GM18867 (cell line): ENCODE measurements at regions not wholly inside any gene's neighbourhood (a gene's known extent, or its start where the extent isn't known, plus 50 kb on each side); places are given as distances from the start of the nearest gene placed in this dataset.

Experiments used
- ATAC-seq: cut with Tn5 transposase; IDR thresholded peaks from one replicate; pipeline ENCODE4 v1.9.1; 2021; ENCODE audit warnings: mild to moderate bottlenecking, moderate library complexity; ENCODE audit not compliant: unreplicated experiment

DNA sequence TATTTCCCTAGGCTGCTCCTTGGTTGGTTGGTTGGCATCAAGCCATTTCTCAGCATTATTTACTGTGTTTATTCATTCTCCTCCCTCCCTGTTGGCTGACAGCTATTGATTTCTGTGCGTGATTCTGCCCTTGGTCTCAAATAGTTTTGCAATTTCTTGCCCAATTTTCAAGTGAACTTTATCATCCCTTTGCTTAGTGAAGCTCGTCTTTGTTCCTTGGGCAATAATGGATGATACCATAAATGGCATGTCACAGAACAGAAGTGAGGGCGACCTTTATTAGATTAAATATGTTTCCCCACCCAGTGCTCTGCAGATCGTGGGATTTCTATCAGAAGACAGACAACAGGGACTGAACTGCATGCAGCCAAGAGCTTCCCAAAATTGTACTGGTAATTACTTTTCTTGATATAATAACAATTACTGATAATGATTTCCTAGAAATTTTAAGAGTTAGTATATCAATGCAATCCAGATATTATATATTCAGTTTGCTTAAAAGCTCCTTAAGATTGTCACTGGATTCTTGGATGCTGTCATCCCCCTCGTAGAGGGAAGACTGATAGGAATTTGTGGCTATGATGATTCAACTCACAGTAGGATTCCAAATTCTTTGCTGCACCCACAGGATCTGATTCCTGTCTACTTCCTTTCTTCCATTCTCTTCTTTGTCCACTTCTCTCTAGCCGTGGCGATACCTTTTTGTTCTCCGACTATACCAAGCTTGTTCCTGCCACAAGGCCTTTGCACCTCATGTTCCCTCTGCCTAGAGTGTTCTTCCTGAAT, 122.1 kb upstream of the KAZN start:
- no peak for ATAC-seq

DNA sequence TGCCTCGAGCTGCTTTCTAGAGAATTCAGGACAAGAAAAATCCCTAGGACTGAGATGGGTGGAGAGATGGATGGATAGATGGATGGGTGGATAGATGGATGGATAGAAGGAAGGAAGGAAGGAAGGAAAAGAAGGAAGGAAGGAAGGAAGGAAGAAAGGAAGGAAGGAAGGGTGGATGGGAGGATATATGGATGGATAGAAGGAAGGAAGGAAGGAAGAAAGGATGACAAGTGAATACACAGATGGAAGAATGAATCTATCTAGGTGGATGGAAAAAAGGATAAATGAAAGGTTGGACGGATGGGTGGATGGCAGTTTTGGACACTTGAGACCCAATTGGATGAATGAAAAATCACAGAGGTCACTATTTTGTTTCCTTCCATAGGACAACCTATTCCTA, 120.4 kb upstream of the KAZN start:
- ATAC-seq, result no peak

DNA sequence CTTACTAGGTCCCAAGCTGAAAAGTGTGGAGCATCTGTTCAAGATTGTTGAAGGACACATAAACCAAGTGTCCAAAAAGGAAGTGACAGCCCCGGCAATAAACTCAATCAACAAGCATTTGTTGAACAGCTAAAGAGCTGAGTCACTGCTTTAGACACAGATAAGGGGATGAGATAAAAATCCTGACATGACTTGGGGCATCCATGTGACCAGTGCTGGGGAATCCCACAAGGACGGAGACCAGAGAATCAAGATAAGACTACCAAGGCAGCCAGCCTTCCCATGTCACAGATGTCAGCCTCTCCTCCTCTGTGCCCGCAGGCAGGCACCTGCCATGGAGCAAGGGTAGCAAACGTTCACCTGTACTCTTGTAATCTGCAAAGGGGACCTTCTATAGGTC, 118.6 kb upstream of the KAZN start:
- ATAC-seq, result no peak

DNA sequence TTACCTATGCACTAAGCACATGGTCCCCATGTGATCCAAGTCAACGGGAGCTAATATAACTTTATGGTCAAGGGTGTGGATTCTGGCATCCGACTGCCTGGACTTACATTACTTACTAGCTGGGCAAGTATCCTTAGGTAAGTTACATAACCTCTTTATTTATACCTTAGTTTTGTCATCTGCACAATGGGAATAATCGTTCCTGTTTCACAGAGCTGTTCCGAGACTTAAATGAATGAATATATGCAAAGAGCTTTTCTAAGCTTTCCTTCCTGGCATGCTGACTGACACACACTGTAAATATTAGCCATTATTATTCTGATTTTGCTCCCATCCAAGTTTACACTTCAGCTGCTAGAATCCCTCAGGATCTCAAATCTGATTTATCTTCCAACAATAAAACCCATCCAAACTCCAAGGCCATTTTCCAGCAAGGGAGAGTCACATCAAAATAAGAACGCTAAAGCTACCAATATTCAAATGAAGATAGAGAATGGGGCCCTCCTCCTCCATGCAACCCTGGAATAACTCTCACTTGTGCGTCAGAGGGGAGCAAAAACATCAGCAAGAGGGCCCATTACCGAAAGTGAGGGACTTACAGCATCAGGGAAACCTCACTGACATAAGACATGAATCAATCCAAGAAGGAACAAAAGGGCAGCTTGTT, 115.6 kb upstream of the KAZN start:
- ATAC-seq, result no peak

DNA sequence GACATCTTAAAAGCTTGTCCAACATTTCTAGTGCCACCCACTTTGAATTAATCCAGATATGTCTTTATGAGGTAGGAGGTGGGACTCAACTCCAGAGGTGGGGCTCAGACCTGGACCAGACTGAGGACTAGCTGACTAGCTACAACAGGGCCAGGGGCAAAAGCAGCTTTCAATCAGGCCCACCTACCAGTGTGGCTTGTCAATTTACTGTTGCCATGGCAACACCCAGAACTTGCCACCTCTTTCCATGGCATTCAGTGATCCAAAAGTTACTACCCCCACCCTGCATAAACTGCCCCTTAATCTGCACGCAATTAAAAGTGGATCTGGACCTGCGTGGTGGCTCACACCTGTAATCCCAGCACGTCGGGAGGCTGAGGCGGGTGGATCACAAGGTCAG, 113.2 kb upstream of the KAZN start:
- ATAC-seq, result no peak

DNA sequence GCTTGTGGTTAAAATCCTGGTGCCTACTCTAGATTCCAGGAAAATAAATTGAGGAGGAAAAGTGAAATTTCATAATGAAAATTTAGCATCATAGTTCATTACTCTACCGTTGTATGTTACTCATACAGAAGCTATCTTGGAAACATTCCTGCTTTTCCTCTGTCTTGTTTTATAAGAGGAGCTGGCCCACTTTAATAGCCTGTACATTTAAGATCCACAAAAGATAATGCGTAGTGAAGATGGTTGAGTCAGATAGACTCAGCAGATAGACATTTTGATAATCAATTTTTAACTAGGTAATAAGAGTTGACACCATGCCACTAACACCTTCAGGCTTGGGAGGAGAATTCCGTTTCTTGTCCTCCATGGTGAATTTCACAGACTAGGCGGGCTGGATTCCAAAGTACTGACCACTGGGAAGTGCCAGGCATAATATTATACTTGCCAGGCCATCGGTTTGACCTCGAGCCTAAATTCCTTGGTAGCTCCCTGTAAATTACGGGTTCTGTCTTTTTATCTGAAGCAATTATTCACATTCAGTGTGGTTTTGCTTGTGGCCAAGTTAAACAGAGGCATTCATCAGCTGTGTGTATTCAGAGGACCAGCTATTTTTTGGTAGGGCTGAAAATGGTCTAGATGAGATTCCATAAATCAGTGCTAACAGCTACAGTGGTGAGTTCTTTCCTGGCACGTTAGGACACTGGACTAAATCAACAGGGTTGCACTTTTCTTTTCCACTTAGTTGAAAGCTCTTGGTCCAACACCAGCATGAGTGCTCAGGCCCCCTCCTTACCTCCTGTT, 111.9 kb upstream of the KAZN start:
- ATAC-seq, result no peak

DNA sequence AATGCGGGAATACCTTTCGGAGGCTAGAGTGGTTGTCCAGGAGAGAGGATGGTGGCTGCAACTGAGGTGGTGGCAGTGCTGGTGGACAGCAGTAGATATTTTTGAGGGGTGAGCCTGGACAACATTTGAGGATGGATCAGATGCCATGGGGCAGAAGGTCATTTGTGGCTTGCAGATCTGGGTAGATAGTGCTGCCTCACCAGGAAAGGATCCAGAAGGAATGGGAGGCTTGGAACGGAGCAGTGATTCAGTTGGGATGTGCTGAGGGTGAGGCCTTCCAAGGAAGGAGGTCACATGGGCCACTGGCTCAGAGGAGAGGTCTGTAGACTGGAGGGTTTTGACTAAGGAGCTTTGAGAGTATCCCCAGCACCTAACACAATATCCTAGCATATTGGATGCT, 110.8 kb upstream of the KAZN start:
- ATAC-seq, result no peak

DNA sequence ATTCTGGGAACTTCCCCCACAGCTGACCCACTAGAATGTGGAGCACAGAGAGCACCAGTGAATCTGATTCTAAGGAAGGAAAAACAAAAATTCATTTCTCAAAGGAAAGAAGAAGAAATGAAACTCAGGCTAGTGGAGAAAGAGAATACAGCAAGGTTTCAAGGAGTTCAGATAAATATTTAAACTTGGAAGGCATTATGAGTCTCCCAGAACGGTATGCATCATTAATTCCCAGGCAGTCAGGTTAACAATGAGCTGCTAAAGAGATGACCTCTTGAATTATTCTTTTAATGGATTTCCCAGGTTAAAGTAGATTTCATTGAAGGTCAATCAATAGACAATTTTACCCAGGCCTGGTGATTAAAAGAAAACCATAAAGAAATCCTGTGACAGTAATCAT, 103.6 kb upstream of the KAZN start:
- ATAC-seq, result no peak

DNA sequence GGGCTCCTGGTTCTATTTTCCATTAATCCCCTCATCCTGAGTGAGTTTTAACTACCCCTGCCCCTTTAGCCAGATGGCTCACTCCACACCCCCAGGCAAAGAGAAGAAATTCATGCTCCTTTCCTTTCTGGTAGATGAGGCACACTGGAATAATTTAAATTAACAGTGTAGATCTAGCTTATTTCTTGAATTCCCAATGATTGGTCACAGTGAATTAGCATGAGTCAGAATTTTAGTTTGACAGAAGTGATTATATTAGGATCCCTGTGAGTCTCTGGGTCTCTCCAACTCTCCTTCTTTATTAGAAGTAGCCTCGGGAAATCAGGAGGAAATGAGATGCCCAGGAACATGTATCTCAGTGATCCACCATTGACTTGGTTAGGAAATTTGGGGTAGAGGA, 103.1 kb upstream of the KAZN start:
- no peak for ATAC-seq

DNA sequence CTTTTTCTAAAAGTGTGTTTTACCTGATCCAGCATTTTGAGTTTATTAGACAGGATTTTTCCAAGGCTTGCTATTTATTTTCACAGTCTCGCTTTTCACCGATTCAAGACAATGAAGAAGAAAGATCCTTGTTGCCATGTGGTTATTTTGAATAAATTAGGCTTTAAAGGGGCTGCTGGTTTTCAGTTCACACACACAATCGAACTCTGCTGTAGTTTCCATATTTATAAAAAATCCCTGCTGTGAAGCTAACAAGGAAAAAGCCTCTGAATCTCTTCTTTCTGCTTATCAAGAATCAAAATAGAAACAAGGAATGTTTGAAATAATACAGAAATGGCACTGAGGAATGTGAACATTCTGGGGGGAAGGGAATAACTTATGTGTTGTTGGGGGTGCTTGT, 102.5 kb upstream of the KAZN start:
- ATAC-seq, result no peak

DNA sequence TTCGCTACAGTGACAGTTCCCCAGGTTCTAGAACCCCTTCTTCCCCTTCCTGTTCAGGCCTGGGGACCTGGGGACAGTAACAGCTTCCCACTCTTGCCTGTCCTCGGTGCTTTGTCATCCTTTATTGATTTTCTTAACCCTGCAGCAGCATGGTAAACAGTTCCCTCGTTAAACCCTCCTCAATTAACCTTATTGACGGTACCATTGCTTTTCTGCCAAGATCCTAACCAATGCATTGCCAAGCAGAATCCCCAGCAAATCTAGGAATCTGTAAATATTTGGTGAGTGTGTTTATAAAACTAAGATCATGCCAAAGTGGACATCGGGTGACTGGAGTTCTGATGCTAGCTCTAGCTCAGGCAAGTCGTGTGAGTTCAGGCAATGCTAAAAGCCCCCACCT, 99.6 kb upstream of the KAZN start:
- ATAC-seq, result no peak

DNA sequence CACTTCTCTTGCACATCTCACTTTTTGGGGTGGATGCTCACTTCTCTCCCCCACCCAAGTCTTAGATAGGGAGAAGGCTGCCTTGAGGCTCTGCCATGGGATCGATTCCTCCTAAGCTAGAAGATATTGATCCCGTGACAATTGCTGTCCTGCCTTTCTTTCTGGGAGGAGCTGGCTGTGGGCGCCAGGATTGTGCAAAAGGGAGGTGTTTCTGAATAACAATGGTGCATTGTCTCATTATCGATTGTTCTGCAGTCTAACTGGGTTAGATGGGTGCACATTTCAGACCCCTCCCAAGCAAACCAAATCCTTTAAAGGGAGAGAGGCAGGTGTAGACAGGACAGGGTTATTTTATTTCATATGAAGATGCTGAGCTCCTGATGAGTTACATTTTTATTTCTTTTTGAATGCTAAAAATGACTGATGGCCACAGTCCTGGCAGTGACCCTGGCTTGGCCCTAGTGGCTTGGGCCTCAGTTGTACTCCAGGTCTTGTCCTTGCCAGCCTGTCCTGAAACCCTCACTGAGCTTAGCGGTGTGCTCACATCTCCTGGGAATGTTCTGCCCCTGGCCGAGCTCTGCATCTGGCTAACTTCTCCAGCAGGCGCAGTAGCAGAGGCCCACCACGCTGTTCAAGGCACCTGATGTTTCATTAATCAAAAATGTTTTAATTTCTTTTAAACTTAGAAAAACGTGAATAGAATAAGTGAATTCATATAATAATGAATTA, 99.0 kb upstream of the KAZN start:
- no peak for ATAC-seq

DNA sequence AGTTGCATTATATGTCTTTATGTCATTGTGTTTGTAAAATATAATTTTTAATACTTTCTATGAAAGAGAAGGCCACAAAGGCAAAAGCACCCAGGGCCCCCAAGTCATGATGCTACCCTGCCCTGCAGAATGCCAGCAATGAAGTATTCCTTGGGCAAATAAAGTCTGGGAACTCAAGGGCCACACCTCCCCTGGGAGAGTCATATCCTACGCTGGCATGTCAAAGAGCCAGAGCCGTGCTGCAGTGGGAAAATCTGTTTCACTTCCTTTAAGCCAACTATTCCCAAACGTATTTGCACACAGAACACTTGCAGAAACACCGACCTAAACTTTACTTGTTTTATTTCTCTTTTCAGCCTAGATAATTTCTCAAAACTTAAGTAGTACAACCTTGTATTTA, 98.4 kb upstream of the KAZN start:
- ATAC-seq, result no peak

DNA sequence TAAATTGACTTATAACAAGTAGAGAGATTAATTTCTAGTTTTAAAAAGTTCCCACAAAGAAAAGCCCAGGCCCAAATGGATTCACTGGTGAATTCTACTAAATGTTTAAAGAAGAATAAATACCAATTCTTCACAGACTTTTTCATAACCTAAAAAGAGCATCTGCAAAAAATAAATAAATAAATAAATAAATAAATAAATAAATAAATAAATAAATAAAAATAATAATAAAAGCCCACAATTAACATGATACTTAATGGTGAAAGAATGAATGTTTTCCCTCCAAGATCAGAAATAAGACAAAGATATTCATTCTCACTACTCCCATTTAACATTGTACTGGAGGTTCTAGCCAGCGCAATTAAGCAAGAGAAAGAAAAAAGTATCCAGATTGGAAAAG, 97.6 kb upstream of the KAZN start:
- ATAC-seq, result no peak

DNA sequence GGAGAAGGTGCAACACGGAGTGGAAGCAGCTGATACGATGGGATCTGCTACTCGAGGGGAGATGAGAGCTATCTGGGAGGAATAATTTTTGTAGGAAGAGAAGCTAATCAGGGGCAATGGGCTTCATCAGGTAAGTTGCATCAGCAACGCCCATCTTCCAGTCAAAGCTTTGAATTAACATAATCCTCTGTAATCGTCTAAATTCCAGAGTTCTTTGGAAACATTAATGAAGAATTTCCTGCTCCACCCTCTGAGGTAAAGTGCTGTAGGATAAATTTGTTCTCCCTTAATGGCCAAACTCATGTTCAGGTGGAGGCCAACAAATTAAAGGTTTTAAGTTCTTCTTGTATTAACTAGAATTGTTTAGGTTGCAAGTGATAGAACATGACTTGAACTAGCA, 94.0 kb upstream of the KAZN start:
- no peak for ATAC-seq

DNA sequence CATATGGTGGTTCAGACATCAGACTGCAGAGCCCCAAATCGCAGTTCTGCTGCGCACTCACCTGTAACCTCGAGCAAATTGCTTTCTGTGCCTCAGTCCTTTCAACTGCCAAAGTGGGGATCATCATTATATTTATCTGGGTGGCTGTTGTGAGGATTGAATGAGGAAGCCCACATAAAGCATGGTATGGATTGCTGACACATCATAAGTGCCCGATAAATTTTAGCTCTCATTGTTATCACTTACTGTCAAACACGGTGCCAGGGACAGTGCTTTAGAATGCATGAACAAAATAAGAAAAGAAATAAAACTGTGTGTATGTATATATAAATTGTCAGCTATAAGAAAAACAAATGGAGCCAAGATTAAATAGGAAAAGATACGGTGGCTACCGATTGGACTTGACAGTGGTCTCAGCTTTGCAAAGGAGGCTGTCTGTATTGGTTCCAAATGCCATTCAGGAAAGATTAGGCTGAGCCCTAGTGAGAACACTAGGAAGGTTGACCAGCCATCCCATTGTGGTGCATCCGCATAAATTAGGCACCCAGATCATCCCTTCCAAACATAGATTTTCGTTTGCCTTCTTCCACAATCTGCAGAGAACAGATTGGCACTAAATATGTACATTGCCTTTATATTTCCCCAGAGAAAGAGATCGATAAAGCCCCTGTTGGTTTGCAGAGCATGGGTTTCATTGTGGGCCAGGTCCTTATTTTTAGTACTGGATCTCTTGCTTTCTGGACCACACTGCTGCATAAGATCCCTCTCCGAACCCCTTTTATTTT, 91.8 kb upstream of the KAZN start:
- ATAC-seq, result no peak

DNA sequence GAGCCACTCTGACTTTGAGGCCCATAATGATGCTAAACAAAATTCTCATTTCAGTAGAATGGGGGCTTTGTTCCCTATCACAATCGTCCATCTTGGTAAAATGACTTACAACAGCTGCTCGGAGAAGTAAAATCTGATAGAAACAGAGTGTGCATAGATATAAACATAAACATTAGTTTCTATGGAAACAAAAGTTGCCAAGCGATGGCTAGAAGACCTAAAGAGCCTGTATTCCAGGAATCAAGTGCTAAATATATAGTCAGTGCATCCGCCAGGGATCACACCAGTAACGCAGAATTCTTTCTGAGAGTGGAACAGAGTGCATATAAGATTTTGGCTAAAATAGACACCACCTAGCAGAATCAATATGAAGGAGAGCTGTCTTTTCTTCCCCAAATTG, 91.2 kb upstream of the KAZN start:
- no peak for ATAC-seq

DNA sequence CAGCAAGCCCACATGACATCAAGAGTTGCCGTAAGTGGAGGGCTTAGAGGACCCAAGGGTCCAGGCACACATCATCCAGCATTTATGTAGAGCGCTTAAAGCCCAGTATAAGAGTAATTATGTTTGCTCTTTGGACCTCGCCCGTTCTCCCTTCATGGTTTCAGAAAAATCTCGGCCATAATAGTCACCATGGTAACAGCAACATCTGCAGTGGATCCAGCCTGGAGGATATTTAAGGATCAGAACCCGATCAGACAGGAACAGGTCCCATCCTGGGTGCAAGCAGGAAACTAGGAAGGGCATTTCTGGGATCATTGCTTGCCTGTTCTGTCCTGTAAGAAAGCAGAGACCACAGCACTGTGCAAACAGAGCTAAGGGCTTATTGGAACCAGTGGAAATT, 89.9 kb upstream of the KAZN start:
- ATAC-seq, result no peak

DNA sequence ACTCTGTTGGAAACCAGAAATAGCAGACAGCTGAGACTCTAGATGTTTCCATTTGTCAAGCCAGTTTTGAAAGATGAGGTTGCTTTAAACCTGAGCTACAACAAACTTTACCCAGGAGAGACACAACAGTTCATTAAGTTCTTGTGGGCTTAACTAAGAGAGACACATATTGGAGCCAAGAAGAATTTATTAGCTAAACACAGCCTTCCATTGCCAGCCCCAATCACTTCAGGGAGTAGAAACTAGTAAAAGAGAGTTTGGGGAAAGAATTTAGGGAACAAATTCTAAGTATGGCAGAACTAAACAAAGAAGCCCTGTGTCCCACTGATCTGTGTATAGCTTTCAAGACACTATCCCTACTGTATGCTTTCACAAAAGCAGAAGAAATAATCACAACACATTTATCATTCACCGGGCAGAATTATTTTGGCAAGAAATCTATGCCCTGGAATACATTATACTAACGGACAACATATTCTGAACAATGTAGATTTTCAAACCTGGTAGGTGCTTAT, 87.3 kb upstream of the KAZN start:
- ATAC-seq, result no peak

DNA sequence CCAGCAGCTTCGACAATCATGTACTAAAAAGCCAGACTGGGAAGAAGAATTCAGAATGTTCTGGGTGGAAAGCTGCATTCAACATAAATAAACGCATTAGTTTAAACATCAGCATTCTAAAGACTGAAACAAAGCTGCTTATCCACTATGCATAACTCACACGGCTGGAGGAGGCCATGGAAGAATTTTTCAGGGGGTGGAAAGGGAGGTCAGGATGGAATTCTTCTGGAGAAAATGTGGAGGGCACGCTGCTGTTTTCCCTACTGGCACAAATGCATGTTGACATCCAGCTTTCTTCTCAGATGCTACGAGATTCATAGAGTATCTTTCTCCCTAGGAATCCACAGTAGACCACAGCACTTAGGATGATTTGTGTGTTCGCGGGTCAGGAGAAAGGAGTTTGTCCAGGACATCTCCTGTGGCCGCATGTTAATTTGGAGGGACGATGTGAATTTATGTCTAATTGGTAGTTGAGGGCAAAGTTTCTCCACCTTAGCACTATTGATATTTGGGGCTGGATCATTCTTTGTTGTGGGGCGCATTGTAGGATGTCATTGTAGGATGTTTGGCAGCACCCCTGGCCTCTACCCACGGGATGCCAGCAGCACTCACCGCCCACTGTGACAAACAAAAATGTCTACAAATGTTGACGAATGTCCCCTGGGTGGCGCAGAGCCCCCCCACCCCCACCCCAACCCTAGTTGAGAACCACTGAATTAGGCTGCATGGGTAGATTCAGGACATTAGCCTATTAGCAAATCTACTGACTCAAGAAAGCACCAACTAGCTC, 86.5 kb upstream of the KAZN start:
- no peak for ATAC-seq
